Stimulated activated naive CD4-positive, alpha-beta T cell treated with Interleukin-2 at 50 U/mL for 16 hours (primary cell): ENCODE measurements at regions not wholly inside any gene's neighbourhood (a gene's known extent, or its start where the extent isn't known, plus 50 kb on each side); places are given as distances from the start of the nearest gene placed in this dataset.

Source experiments
- DNase-seq: peaks from one replicate; lab custom pipeline; 2025; lab: John Stamatoyannopoulos, UW

DNA sequence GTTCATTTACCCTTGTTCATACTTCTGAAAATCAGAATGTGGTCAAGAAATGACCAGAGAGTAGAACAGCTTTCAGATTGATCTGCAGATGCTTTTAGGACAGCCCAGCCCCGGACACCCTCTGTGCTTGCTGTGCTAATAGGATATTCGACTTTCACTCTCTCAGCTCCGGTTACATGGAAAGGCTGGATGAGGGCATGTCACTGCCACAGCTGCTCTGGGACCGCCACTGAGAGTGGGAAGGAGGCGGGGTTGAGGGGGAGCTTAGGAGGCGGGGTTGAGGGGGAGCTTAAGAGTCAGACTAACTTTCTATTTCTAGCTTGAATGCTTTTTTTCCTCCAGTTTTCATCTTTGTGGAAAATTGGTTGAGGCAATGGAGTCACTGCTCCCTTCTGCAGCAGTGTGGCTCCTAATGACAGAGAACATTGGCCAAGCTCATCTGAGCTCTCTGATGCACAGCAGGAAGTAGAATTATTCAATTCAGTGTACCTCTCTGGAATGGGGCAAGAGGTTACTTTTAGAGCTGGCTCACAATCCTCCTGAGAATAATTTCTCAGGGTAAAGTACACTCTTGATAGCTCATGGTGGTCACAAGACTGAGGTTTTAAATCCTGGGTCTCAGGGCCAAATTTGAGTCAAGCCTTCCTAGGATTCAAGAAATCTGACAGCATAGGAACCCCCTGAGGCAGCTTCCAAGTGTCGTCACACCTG, 74.6 kb upstream of the NPAS1 start:
- DNase-seq, result no peak

DNA sequence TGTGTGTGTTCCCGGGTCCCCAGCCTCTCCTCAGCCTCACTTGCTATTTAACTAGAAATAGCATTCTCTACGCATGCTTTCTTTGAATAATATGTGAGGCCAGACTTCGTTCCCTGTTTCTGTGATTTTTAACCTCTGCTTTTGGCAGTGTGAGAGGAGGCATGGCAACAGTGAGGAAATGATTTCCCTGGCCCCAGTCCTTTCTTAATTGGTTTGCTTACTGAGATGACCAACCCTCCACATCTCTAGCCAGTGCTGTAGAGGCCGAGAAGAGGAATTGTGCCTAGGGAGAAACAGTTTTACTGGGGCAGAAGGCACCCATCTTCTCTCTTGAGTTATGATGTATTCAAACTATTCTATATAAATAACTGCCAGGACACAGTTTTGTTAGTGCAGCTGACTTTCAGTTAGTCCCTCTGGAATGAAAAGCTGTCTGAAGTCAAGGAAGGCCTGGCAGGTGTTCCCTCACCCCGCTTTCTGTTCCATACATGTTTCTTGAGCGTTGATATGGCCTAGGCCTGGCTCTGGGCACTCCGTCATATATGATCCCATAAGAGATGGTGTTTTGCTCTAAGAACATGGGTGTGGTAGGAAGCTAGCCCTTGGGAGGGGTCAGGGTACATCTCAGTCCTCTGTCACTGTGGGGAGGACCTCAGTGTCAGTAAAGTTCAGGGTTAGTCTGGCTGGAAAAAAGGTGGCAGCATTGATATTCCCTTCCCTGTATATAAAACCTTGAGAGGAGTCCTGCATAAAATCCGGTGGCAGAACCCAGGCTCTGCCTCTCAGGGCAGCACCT, 73.7 kb upstream of the NPAS1 start:
- DNase-seq, result no peak

DNA sequence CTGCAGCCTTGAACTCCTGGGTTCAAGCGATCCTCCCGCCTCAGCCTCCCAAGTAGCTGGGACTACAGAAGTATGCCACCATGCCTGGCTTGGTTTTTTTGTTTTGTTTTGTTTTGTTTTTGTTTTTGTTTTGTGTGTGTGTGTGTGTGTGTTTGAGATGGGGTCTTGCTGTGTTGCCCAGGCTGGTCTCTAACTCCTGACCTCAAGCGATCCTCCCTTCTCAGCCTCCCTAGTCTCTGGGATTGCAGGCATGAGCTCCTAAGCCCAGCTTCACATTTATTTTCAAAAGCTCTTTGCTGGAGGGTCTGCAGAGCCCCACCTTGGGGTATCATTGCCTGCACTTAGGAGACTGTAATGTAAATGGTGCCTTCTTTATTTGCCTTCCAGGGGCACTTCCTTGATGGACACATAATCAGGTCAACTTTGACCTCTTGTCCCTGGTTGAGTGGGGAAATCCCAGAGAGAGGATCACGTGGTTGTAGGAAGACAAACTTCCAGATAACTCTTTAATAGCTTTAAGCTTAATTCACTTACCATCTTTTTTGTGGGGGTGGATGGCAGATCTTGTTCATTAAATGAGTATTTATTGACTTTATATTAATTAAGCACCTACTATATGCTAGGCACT, 72.9 kb upstream of the NPAS1 start:
- DNase-seq, result no peak

DNA sequence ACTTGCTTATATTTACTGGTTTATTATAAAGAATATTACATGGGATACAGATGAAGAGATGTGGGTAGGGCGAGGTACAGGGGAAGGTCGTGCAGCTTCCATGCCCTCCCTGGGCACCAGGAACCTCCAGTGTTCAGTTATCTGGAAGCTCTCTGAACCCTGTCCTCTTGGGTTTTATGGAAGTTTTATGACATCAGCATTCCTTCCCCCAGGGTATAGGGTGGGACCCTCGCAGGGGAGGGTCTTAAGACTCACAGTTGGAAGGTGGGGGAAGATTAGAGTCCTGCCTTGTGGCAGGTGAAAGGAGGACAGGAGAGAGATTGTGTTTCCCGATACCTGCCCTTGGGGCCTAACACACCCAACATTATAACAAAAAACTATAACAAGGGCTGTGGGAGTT, 71.8 kb upstream of the NPAS1 start:
- no peak for DNase-seq

DNA sequence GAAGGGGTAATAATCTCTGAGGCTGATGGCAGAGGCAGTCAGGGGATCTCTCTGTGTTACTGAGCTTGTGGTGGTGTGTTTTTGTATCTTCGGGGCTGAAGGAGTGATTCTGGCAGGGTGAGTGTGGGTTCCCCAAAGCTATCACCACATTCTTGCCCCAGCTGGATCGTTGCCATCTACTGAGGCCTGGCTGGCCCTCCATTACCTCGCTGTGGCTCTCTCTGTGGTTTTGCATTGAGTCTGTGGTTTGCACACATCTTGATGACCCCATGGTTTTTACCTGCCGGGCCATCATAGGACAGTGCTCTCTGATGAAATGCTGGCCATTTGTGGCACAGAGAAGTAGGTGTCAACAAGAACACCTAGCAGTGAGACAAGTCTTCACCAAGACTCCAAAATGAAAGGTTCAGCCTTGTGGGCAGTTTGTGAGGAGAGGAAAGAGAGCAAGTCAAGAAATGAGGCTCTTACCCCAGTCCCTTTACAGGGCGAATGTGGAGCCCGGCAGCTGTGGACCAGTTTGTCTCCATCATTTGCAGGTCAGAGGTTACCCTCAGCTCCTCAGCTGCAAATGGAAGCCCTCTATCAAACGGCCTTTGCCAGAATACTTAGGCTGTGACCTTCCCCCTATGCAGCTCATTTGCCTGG, 69.0 kb upstream of the NPAS1 start:
- DNase-seq, result no peak

DNA sequence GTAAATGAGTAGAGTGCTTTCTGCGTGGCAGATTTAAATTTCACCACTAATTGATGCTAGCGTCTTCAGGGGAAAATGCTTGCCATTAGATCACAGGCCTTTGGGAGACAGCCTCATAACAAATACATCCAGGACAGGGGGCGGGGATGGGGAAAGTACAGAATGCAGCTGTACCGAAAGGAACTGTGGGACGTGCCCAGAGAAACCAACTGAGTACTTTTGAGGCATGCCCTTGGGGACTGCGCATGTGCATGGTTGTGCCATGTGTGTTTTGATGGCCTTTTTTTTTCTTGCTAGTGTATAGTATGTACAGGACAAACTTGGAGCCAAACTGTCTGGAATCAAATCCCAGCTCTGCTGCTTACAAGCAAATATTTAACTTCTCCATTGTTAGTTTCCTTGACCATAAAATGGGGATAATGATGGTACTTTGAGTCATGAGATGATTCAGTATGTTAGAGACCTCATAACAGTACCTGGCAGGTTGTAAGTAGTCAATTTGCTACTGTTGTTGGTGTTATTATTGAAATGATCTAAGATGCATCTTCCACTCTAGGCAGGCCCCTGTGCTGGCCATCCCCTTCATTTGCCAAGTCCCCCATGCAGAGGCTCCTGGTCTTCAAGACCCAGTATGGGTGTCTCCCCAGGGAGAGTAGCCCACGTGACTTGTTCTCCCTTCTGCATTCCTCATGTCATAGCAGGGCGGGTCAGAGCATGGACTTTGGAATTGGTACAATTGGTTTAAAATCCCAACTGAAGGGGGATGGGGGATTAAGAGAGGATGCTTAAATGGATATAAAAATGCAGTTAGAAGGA, 68.3 kb upstream of the NPAS1 start:
- DNase-seq, result peak; percentile 62

DNA sequence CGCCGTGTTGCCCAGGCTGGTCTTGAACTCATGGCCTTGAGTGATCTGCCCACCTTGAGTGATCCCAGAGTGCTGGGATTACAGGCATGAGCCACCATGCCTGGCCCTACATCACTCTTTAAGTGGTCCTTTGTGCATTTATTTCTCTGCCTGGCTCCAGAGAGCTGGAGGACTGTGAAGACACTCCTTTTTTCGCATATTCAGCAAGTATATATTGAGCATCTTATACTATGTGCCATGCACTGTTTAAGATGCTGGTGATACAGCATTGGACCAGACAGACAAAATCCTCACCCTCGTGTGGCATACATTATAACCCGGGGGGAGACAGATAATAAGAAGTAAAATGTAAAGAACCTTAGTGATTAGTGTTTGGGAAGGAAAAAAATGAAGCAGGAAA, 66.8 kb upstream of the NPAS1 start:
- no peak for DNase-seq

DNA sequence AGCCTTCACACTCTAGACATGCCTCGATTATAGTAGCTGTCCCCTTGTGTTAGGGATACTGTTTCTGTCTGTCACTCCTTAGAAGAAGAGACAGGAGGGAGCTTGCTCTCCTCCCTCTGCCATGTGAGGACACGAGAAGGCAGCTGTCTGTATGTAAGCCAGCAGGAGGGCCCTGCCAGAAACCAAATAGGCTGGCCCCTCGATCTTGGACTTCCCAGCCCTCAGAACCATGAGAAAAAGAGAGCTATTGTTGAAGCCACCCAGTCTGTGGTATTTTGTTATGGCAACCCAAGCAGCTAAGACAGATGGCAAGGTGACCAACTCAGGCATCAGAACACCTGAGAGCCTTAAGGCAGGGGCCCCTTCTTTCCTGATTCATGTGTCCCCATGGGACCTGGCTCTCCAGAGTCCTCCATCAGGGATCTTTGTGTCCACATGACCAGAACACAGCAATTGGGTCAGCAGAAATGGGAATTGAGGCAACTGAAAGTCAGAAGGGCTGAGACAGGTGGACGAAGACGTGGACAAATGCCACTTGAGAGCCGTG, 65.6 kb upstream of the NPAS1 start:
- no peak for DNase-seq

DNA sequence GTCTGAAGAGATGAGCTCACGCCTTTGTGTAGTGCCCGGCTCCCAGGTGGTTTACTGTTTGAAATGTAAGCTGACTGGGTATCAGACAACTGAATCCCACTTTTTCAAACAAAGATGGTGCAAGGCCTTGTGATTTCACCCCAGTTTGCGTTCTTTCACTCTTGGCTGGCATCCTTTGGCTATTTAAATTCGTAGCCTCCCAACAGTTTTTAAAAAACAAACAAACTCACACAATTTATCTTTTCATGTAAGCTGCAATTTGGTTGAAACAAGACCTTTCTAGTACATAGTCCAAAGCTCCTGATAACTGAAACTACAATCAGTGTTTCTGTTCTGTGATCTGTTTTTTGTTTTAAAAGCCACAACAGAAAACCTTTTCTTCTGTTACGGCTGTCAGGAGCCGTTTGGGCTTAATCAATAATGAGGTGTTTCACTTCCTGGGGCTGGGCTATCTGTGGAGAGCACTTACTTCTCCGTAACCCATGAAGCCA, 65.1 kb upstream of the NPAS1 start:
- no peak for DNase-seq

DNA sequence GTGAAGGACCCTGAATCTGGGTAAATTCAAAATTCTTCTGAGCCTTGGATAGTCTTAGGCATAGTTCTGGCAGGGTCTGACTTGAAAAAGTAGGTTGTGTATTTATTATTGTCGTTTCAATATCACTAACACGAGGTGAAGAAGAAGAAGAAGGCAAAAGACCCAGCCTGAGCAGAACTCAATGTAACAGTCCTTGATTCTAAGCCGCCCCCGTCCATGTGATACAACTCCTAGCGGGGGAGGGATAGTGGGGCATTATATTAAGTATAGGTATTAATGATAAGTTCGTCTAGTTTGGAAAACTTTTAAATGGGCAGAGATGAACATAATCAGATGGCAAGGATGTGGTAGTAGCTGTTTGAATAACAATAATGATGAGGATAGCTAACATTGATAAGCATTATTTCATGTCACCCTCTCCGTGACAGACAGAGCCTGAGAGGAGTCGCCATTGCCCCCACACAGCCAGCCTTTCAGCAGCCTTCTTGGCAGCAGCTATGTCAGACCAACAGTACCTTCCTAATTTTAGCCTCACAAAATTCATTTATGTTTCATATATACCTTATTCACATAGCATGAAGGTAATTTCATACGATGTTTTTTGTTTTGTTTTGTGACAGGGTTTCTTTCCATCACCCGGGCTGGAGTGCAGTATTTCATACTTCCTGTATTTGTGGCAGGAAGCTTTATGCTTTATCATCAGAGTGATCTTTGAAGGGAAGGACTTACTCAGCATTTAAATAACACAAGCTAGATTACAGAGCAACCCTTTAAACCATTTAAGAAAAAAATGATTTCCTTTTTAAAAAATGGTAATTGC, 64.4 kb upstream of the NPAS1 start:
- DNase-seq, result peak; percentile 46

DNA sequence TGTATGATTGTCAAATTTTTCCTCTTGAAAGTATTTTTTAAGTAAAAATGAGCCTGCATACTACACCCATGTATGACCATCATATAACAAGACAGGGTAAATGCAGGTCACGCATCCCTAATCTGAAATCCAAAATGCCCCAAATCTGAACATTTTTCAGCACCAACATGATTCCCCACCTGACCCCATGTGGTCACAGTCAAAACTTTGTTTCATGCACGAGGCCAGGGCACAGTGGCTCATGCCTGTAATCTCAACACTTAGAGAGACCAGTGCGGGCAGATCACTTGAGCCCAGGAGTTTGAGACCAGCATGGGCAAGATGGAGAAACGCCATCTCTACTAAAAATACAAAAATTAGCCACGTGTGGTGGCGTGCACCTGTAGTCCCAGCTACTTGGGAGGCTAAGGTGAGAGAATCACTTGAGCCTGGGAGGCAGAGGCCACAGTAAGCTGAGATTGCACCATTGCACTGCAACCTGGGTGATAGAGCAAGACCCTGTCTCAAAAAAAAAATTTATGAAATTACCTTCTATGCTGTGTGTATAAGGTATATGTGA, 63.7 kb upstream of the NPAS1 start:
- no peak for DNase-seq

DNA sequence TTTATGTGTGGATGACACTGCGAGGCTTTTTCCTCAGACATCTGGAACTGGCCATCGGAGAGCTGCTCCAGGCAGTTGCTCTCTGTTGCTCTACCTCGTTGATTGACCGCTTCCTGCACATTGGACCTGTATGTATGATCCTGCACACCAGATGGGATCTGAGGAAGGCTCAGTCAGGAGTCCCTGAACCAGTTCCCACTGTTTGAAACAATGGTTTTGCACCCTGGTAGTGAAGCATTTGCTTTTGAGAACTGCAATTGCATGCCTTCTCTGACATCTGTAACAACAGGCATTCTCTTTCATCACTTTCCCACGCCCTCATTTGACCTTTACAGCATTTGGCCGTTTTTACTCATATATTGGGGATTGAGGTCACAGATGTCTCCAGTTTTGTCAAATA, 61.1 kb upstream of the NPAS1 start:
- no peak for DNase-seq

DNA sequence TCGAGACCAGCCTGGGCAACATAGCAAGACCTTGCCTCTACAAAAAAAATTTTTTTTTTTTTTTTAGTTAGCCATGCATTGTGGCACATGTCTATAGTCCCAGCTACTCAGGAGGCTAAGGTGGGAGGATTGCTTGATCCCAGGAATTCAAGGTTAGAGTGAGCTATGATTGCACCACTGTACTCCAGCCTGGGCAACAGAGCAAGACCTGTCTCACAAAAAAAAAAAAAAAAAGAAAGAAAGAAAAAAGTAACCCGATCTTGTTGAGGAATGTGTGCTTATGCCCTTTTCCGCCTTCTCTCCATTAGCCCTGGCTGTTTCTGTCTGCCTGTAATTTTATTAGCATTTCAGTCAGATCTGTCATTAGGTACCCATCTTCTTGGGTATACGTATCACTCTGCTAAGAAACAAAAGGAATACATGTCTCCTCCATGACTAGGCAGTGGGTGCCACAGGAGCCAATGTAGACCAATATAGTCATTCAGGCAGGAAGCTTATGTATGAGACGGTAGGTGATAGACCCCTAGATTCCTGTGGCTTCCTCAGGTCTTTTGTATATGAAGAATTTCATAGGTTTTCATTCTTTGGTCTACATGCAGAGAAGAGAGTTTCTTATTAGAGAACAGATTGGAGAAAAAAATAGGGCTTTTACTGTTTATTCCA, 59.6 kb upstream of the NPAS1 start:
- DNase-seq, result no peak

DNA sequence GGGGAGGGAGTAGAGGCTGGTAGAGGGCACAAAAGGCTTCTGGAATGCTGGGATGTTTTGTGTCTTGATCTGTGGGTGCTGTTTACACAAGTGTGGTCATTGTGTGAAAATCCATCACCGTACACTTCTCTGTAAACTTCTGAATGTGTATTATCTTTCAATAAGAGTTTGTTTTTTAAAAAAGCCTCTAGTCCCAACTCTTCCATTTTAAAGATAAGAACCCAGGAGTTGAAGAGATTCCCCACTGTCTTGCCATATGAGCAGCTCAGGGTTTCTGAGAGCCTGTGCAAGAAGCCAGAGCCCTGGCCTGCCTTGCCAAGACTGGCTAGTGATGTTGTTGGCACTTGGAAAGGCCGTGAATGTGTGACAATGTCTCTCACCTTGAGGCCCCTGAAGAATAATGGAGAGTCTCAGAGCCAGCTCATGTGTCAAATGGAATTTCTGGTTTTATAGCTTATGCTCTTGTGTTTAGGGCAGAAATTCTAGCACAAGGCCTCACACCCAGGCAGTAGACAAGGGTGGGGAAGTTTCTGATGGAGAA, 57.5 kb upstream of the NPAS1 start:
- DNase-seq, result no peak

DNA sequence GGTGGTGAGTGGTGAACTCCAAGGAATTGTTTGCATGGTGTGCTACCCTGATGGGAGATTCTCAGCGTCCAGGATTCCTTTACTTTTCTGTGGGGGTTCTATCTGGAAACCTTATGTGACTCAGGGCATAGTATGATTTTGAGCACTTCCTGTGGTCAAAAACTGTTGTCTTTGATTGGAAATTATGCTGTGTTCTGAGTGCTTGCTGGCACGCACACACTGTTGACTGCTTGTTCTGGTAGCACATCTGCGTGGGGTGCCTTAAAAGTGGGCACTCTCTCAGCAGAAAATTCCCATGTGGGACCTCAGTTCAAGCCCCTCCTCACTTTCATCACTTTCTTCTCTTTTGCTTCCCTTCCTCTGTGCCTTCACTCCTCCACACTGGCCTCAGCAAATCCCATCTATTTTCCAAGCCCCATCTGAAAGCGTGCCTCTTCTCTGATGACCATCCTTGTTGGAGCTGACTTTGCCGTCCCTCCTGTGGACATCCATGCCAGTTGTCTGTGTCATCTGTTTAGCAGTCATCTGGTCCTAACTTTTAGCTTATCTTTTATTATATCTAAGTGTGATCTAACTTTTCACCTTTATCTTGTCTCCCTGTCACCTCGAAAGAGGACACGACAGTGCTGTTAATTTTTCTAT, 56.4 kb upstream of the NPAS1 start:
- peak; percentile 12 for DNase-seq

DNA sequence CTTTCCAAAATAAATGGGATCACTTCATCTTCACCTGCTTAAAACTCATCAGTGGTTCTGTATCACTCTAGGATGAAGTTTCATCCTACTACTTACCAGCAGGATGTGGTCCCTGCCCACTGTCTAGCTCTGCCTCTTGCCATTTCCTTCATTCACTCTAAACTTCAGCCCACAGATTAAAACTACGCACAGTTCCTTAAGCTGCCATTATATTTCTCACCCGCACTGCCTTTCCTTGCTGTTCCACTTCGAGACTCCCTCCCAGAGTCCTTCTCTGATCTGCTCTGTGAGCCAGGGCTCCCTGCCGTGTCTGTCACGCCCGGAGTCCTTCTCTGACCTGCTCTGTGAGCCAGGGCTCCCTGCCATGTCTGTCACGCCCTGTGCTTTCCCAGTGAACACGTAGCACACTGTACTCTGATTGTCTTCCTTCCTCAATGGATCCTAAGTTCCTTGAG, 52.0 kb upstream of the NPAS1 start:
- no peak for DNase-seq
